ENCODE measurements at regions not wholly inside any gene's neighbourhood (a gene's known extent, or its start where the extent isn't known, plus 50 kb on each side); places are given as distances from the start of the nearest gene placed in this dataset.
A peak's percentile ranks its signal among the peaks of the same experiment; 100 is the strongest.

DNA sequence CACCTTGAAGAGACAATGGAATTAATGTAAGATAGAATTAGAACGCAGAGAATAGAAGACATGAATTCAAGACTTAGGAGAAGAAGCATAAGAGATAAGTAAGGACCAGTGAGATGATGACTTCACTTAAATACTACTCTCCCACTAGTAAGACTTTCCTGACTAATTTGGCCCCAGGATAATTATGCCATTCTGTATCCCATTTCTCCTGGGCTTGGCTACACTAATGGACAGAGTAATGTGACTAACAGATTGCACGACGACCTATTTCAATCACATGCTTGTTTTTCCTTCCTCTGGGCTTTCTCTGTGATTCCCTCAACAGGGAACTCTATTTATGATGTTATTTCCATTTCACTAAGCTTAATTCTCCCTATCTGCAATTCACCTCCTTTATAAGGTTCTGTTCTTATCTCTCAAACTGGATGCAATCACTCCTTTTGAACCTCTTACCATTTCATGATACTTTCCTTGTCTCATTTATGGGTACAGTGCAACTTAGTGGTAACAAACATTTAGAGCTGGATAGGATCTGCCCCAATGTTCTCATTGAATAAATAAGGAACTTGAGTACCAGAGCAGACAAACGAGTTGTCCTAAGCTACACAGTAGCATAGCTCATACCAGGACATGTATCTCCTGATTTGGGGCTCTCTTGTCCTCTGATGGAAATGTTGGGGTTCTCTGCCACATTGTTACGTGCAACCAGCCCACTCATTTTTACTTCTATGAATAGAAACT is 102.7 kb downstream of the BTG1 start:
- no peak for DNase-seq (ENCODE audit: low spot score)
- Histone ChIP-seq H3K27ac (no peak overlapping the region), H3K4me3 (no peak overlapping the region)
- no peak for TF ChIP-seq CTCF (IDR thresholded peaks at IDR 0.05)

DNA sequence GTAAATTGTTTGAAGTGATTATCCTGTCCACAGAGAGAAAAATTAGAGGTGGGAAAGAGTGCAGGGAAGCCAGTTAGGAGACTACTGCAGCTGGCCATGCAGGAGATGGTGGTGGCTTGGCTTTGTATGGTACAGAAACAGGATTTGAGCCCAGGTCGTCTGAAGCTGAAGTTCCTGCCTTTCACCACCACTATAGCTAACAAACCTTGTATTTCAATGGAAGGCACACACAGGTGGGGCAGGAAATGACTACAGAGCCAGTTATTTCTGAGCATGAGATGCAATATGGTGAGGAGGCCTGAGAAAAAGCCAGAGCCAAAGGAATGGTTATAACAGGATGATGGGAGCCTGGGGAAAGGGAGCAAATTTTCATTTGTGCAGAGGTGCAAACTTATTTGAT is 103.9 kb downstream of the BTG1 start:
- DNase-seq (ENCODE audit: low spot score) = no peak
- no peak overlapping the region for H3K27ac ChIP-seq
- TF ChIP-seq CTCF (IDR thresholded peaks at IDR 0.05) = no peak
- H3K4me3 ChIP-seq = no peak overlapping the region

DNA sequence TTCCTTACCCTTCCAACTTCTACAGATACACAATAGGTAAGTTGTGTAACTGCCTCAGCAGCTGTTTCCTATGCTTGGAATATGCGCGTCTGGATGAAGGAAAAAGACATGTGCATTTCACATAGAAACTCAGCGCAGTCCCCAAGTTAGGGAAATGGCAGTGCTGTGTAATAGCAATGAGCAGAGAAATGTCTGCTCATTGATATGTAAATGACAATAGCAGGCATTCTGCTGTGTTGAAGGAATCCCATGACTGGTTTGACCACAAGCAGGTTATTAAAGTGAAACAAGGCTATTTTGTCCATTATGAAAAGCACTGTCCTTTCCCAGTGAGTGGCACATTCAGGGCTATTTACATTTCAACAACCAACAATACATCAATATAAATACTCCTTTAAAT is 106.6 kb downstream of the BTG1 start:
- DNase-seq (ENCODE audit: low spot score) = no peak
- Histone ChIP-seq H3K27ac (no peak overlapping the region), H3K4me3 (no peak overlapping the region)
- no peak for TF ChIP-seq CTCF (IDR thresholded peaks at IDR 0.05)

- H3K4me3 ChIP-seq = no peak overlapping the region
- TF ChIP-seq CTCF (IDR thresholded peaks at IDR 0.05) = no peak
- no peak overlapping the region for H3K27ac ChIP-seq
- DNase-seq (ENCODE audit: low spot score) = no peak
Measured at GRCh38 chr12:92038476-92038875, 107.2 kb downstream of the BTG1 start.

DNA sequence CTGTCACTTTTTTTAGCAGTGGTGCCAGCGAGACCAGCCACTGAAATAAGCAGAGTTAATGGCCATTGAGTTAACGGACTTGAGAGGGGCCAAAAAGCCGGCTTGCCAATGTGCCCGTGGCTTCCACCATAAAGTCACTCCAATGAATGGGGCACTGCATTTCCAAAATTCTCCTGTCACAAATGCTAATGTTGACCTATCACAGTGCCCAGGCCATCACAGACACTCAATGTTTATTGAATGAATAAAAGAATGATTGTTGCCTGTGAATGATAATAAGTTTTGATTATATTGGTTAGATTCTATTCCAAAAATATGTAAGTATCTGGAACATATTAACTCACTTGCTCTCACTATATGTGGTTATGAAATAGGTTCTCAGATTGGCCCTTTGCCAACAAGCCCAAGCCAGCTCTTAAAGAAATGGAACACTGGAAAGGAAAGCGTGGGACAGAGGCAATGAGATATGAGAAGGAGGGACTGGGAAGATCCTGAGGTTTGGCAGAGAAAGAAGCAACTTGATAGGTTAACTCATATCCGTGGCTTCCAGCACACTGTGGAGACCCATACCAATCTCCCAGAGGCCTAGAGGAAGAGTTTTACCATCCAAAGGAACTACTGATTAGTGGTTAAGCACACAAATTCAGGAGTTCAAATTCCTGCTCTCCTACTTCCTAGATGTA is 108.7 kb downstream of the BTG1 start:
- TF ChIP-seq CTCF (IDR thresholded peaks at IDR 0.05) = no peak
- no peak overlapping the region for H3K4me3 ChIP-seq
- H3K27ac ChIP-seq = no peak overlapping the region
- no peak for DNase-seq (ENCODE audit: low spot score)

GRCh38 chr12:92036061-92036620 is 109.5 kb downstream of the BTG1 start:
- TF ChIP-seq CTCF (IDR thresholded peaks at IDR 0.05) = no peak
- Histone ChIP-seq H3K27ac (no peak overlapping the region), H3K4me3 (no peak overlapping the region)
- no peak for DNase-seq (ENCODE audit: low spot score)

GRCh38 chr12:92035477-92035876 is 110.2 kb downstream of the BTG1 start:
- TF ChIP-seq CTCF (IDR thresholded peaks at IDR 0.05) = no peak
- Histone ChIP-seq H3K27ac (no peak overlapping the region), H3K4me3 (peak overlapping the region; percentile 55)
- no peak for DNase-seq (ENCODE audit: low spot score)
